ENCODE measurements at regions not wholly inside any gene's neighbourhood (a gene's known extent, or its start where the extent isn't known, plus 50 kb on each side); places are given as distances from the start of the nearest gene placed in this dataset.
"Not testable (repeated sequence)": the region's sequence is repeated elsewhere in the genome, so short reads cannot be mapped to it uniquely, and the experiment has no call there.

DNA sequence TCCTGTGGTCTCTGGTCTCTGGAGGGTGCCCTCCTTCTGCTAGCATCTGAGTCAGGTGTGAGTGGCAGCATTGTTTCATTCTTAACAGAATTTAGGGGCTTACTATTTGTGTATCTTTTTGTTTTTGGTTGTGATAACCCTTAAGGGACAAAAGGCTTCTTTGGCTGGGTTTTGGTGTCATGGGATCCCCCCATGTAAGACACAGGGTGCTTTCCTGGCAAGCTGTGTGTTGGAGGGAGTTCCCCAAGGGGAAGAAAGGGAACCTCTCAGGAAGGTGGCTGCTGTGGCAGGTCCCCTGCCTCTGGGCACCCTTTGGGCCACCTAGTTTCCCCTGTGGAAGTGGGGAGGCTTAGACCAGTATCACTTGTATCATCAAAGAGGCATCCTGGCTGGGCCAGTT is 4459.6 kb upstream of the OR11H1 start:
- TF ChIP-seq, protein P1, sequence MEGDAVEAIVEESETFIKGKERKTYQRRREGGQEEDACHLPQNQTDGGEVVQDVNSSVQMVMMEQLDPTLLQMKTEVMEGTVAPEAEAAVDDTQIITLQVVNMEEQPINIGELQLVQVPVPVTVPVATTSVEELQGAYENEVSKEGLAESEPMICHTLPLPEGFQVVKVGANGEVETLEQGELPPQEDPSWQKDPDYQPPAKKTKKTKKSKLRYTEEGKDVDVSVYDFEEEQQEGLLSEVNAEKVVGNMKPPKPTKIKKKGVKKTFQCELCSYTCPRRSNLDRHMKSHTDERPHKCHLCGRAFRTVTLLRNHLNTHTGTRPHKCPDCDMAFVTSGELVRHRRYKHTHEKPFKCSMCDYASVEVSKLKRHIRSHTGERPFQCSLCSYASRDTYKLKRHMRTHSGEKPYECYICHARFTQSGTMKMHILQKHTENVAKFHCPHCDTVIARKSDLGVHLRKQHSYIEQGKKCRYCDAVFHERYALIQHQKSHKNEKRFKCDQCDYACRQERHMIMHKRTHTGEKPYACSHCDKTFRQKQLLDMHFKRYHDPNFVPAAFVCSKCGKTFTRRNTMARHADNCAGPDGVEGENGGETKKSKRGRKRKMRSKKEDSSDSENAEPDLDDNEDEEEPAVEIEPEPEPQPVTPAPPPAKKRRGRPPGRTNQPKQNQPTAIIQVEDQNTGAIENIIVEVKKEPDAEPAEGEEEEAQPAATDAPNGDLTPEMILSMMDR (IDR thresholded peaks at IDR 0.05), result not testable (repeated sequence)
- not testable (repeated sequence) for TF ChIP-seq POLR2A (IDR thresholded peaks at IDR 0.05)
